ENCODE measurements at regions not wholly inside any gene's neighbourhood (a gene's known extent, or its start where the extent isn't known, plus 50 kb on each side); places are given as distances from the start of the nearest gene placed in this dataset.

GRCh38 chr2:215667585-215668377 lies 231.9 kb upstream of the FN1 start:
- FAIRE-seq (no peak), DNase-seq (ENCODE audit: low read depth) (no peak)

DNA sequence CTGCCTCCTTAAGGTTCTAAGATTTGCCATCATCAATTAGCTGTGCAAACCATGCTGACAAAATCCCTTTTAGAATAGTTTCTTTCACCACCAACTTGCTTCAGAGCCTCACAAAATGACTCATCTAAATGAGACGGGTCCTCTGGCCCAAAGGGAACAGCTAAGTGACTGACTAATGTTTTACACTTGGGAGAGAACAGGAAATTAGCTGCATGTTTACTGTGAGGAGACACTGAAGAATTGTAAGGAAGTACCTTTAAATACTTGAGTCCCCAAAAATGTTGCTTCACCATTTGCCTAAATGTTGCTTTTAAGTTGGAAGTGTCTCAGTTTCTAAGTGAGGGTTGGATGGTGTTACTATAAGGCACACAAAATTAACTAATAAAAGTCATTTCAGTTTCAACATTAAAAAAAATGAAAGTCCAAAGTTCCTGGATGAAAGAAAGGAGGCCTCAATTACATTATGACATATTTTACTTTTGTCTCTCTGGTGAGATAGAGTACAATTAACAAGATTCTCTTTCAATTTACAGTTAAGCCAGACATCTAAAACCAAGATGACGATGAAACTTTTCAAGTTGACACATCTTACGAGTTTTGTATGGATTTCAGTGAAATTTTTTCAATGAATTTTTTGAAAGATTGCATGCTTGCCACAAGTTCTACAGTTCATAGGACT lies 229.1 kb upstream of the FN1 start:
- DNase-seq (ENCODE audit: low read depth) (peak; percentile 97), FAIRE-seq (no peak)
- Histone ChIP-seq H3K4me3 (ENCODE audit: low read depth, low read length) (no peak overlapping the region), H3K36me3 (ENCODE audit: control insufficient read depth, insufficient read depth, low read length) (no peaks in the 10 kb centered on the region), H3K27me3 (ENCODE audit: control insufficient read depth, insufficient read depth, low read length) (no peaks in the 10 kb centered on the region)
- TF ChIP-seq, protein P1, sequence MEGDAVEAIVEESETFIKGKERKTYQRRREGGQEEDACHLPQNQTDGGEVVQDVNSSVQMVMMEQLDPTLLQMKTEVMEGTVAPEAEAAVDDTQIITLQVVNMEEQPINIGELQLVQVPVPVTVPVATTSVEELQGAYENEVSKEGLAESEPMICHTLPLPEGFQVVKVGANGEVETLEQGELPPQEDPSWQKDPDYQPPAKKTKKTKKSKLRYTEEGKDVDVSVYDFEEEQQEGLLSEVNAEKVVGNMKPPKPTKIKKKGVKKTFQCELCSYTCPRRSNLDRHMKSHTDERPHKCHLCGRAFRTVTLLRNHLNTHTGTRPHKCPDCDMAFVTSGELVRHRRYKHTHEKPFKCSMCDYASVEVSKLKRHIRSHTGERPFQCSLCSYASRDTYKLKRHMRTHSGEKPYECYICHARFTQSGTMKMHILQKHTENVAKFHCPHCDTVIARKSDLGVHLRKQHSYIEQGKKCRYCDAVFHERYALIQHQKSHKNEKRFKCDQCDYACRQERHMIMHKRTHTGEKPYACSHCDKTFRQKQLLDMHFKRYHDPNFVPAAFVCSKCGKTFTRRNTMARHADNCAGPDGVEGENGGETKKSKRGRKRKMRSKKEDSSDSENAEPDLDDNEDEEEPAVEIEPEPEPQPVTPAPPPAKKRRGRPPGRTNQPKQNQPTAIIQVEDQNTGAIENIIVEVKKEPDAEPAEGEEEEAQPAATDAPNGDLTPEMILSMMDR (IDR thresholded peaks at IDR 0.05; ENCODE audit: insufficient read depth, low read length, severe bottlenecking) = no peak

More at GRCh38 chr2:215667585-215668377, 231.9 kb upstream of the FN1 start:
- Histone ChIP-seq H3K4me3 (ENCODE audit: low read depth, low read length) (no peak overlapping the region), H3K27me3 (ENCODE audit: control insufficient read depth, insufficient read depth, low read length) (no peaks in the 10 kb centered on the region), H3K36me3 (ENCODE audit: control insufficient read depth, insufficient read depth, low read length) (no peaks in the 10 kb centered on the region)
- TF ChIP-seq, protein P1 (IDR thresholded peaks at IDR 0.05; ENCODE audit: insufficient read depth, low read length, severe bottlenecking) = no peak

DNA sequence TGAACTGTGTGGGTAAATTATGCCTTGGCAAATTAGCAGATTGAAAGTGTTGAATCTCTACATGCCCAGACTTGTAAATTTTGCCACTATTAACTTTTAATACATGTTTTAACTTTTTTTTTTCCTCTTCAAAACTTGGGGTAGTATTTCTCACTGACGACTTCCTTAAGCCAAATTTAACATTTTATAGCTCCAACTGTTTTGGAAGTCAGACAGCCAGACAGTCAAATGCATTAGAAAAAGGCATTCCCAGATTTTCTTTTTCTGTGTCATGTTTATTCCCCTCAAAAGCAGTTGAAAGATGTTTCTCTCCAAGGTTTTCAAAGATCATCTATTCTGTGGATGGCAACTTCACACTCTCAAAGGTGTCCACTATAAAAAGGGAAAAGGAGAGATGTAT lies 226.8 kb upstream of the FN1 start:
- TF ChIP-seq, protein P1 (IDR thresholded peaks at IDR 0.05; ENCODE audit: insufficient read depth, low read length, severe bottlenecking) = no peak
- Histone ChIP-seq H3K27me3 (ENCODE audit: control insufficient read depth, insufficient read depth, low read length) (no peaks in the 10 kb centered on the region), H3K36me3 (ENCODE audit: control insufficient read depth, insufficient read depth, low read length) (no peaks in the 10 kb centered on the region), H3K4me3 (ENCODE audit: low read depth, low read length) (no peak overlapping the region)
- DNase-seq (ENCODE audit: low read depth) (peak; percentile 50), FAIRE-seq (no peak)

- Histone ChIP-seq H3K27me3 (ENCODE audit: control insufficient read depth, insufficient read depth, low read length) (no peaks in the 10 kb centered on the region), H3K36me3 (ENCODE audit: control insufficient read depth, insufficient read depth, low read length) (no peaks in the 10 kb centered on the region), H3K4me3 (ENCODE audit: low read depth, low read length) (no peak overlapping the region)
- TF ChIP-seq, protein P1 (IDR thresholded peaks at IDR 0.05; ENCODE audit: insufficient read depth, low read length, severe bottlenecking) = no peak
- FAIRE-seq (no peak), DNase-seq (ENCODE audit: low read depth) (peak; percentile 90)
Observed at GRCh38 chr2:215660687-215661086, 224.8 kb upstream of the FN1 start.

GRCh38 chr2:215659650-215660049 lies 223.8 kb upstream of the FN1 start:
- TF ChIP-seq, protein P1 (IDR thresholded peaks at IDR 0.05; ENCODE audit: insufficient read depth, low read length, severe bottlenecking) = no peak
- FAIRE-seq = no peak
- no peak for DNase-seq (ENCODE audit: low read depth)
- H3K36me3 ChIP-seq (ENCODE audit: control insufficient read depth, insufficient read depth, low read length) = no peaks in the 10 kb centered on the region
- no peak overlapping the region for H3K4me3 ChIP-seq (ENCODE audit: low read depth, low read length)
- no peaks in the 10 kb centered on the region for H3K27me3 ChIP-seq (ENCODE audit: control insufficient read depth, insufficient read depth, low read length)
